H9 (cell line): ENCODE measurements at regions not wholly inside any gene's neighbourhood (a gene's known extent, or its start where the extent isn't known, plus 50 kb on each side); places are given as distances from the start of the nearest gene placed in this dataset.

Source experiments
- DNase-seq: peaks from one replicate; pipeline ENCODE4 v3.0.0-alpha.2; 2017
- H2AFZ ChIP-seq: one replicate; pipeline ENCODE4 v1.6.1; 2013; ENCODE audit warnings: mild to moderate bottlenecking, low read length, control low read depth, moderate library complexity
- H2AK5ac ChIP-seq: 2 replicates; pipeline ENCODE4 v1.6.1; 2013; ENCODE audit warnings: low read length, control low read depth, mixed read lengths; ENCODE audit not compliant: insufficient read length
- H2BK120ac ChIP-seq: one replicate; pipeline ENCODE4 v1.6.1; 2013; ENCODE audit warnings: low read depth, mild to moderate bottlenecking, low read length, control low read depth, inconsistent platforms; ENCODE audit not compliant: poor library complexity, severe bottlenecking
- H2BK12ac ChIP-seq: 2 replicates; pipeline ENCODE4 v1.6.1; 2013; ENCODE audit warnings: low read length, control low read depth, mixed read lengths, low read depth; ENCODE audit not compliant: insufficient read length
- H2BK15ac ChIP-seq: 2 replicates; pipeline ENCODE4 v1.6.1; 2013; ENCODE audit warnings: low read depth, low read length, control low read depth
- H2BK20ac ChIP-seq: one replicate; pipeline ENCODE4 v1.6.1; 2013; ENCODE audit warnings: low read depth, mild to moderate bottlenecking, low read length, control low read depth, inconsistent platforms; ENCODE audit not compliant: poor library complexity, severe bottlenecking
- H2BK5ac ChIP-seq: 2 replicates; pipeline ENCODE4 v1.6.1; 2013; ENCODE audit warnings: low read length, control low read depth, mixed read lengths; ENCODE audit not compliant: insufficient read length
- H3K14ac ChIP-seq: 2 replicates; pipeline ENCODE4 v1.6.1; 2013; ENCODE audit warnings: low read length, control low read depth; ENCODE audit not compliant: insufficient read depth
- H3K18ac ChIP-seq: 2 replicates; pipeline ENCODE4 v1.6.1; 2013; ENCODE audit warnings: low read depth, mild to moderate bottlenecking, mixed read lengths, low read length, control low read depth; ENCODE audit not compliant: insufficient read length
- H3K23ac ChIP-seq: 2 replicates; pipeline ENCODE4 v1.6.1; 2013; ENCODE audit warnings: low read length, control low read depth, mixed read lengths, low read depth; ENCODE audit not compliant: insufficient read length
- H3K23me2 ChIP-seq: 2 replicates; pipeline ENCODE4 v1.6.1; 2013; ENCODE audit warnings: low read depth, mild to moderate bottlenecking, mixed read lengths, low read length, control low read depth; ENCODE audit not compliant: insufficient read length, poor library complexity, severe bottlenecking
- H3K27ac ChIP-seq: 2 replicates; pipeline ENCODE4 v1.5.1; 2013; ENCODE audit warnings: low read length, control low read depth, mixed read lengths, low read depth; ENCODE audit not compliant: insufficient read length
- H3K27me3 ChIP-seq: 2 replicates; pipeline ENCODE4 v1.6.1; 2013; ENCODE audit warnings: low read length, control low read depth, inconsistent platforms; ENCODE audit not compliant: insufficient read depth
- H3K4ac ChIP-seq: 2 replicates; pipeline ENCODE4 v1.6.1; 2013; ENCODE audit warnings: low read depth, mild to moderate bottlenecking, control low read depth, inconsistent platforms, low read length, moderate library complexity
- H3K4me1 ChIP-seq: 2 replicates; pipeline ENCODE4 v1.6.1; 2013; ENCODE audit warnings: low read length, control low read depth, inconsistent platforms; ENCODE audit not compliant: insufficient read depth
- H3K4me2 ChIP-seq: 2 replicates; pipeline ENCODE4 v1.6.1; 2013; ENCODE audit warnings: low read length, control low read depth, mixed read lengths; ENCODE audit not compliant: insufficient read length, insufficient read depth
- H3K56ac ChIP-seq: 2 replicates; pipeline ENCODE4 v1.6.1; 2013; ENCODE audit warnings: low read depth, mild to moderate bottlenecking, mixed read lengths, low read length, control low read depth; ENCODE audit not compliant: insufficient read length
- H3K79me1 ChIP-seq: 2 replicates; pipeline ENCODE4 v1.6.1; 2013; ENCODE audit warnings: low read depth, mild to moderate bottlenecking, moderate library complexity, low read length, control low read depth, inconsistent platforms; ENCODE audit not compliant: insufficient read depth, poor library complexity, severe bottlenecking
- H3K79me2 ChIP-seq: 2 replicates; pipeline ENCODE4 v1.6.1; 2013; ENCODE audit warnings: low read length, control low read depth, inconsistent platforms; ENCODE audit not compliant: insufficient read depth
- H3K9ac ChIP-seq: 2 replicates; pipeline ENCODE4 v1.6.1; 2013; ENCODE audit warnings: low read length, control low read depth, mixed read lengths; ENCODE audit not compliant: insufficient read length; ENCODE audit errors: extremely low read depth
- H3K9me3 ChIP-seq: one replicate; pipeline ENCODE4 v1.6.1; 2013; ENCODE audit warnings: low read depth, low read length, inconsistent platforms; ENCODE audit not compliant: control insufficient read depth
- H3T11ph ChIP-seq: one replicate; pipeline ENCODE4 v1.6.1; 2013; ENCODE audit warnings: mild to moderate bottlenecking, low read length, control low read depth, inconsistent platforms
- H4K20me1 ChIP-seq: one replicate; pipeline ENCODE4 v1.6.1; 2013; ENCODE audit not compliant: control insufficient read depth, insufficient read length, insufficient read depth
- H4K5ac ChIP-seq: 2 replicates; pipeline ENCODE4 v1.6.1; 2013; ENCODE audit warnings: low read depth, mild to moderate bottlenecking, mixed read lengths, low read length, control low read depth; ENCODE audit not compliant: insufficient read length
- H4K8ac ChIP-seq: replicated peaks from 2 replicates; pipeline ENCODE4 v1.6.1; 2013; ENCODE audit warnings: low read length, control low read depth, mixed read lengths, low read depth; ENCODE audit not compliant: insufficient read length
- H4K91ac ChIP-seq: 2 replicates; pipeline ENCODE4 v1.6.1; 2013; ENCODE audit warnings: low read depth, mild to moderate bottlenecking, moderate library complexity, mixed read lengths, low read length, control low read depth; ENCODE audit not compliant: insufficient read length
- H3K27ac Mint-ChIP-seq, 3 experiments: 2 replicates in 2 of 3; 3 replicates in 1 of 3; pipeline ENCODE4 v1.8.0; 2020 to 2021; ENCODE audit warnings: mixed read lengths in 3 of 3, mild to moderate bottlenecking in 1 of 3, moderate library complexity in 1 of 3
- H3K27me3 Mint-ChIP-seq: 2 replicates; pipeline ENCODE4 v1.8.0; 2021; ENCODE audit warnings: low read depth, mild to moderate bottlenecking, moderate library complexity, mixed read lengths
- H3K36me3 Mint-ChIP-seq, 3 experiments: 2 replicates in 2 of 3; 3 replicates in 1 of 3; pipeline ENCODE4 v1.8.0; 2020 to 2021; ENCODE audit warnings: low read depth in 3 of 3, mixed read lengths in 3 of 3; ENCODE audit not compliant: insufficient read depth in 1 of 3
- H3K4me1 Mint-ChIP-seq, 2 experiments: 2 replicates each; pipeline ENCODE4 v1.8.0; 2020; ENCODE audit warnings: mixed read lengths in 2 of 2
- H3K4me3 Mint-ChIP-seq, 2 experiments: 2 replicates in 1 of 2; 3 replicates in 1 of 2; pipeline ENCODE4 v1.8.0; 2020 to 2021; ENCODE audit warnings: mild to moderate bottlenecking in 2 of 2, mixed read lengths in 2 of 2, moderate library complexity in 1 of 2
- H3K9me3 Mint-ChIP-seq, 2 experiments: 2 replicates in 1 of 2; 3 replicates in 1 of 2; pipeline ENCODE4 v1.8.0; 2020; ENCODE audit warnings: mild to moderate bottlenecking in 2 of 2, mixed read lengths in 2 of 2, moderate library complexity in 1 of 2
- TF ChIP-seq, protein P1 (sequence below): fragments of 200-600 bp; sonication (generic); conservative IDR thresholded peaks from 3 replicates; pipeline ENCODE4 v1.8.0; 2021; ENCODE audit warnings: antibody characterized with exemption, mild to moderate bottlenecking

DNA sequence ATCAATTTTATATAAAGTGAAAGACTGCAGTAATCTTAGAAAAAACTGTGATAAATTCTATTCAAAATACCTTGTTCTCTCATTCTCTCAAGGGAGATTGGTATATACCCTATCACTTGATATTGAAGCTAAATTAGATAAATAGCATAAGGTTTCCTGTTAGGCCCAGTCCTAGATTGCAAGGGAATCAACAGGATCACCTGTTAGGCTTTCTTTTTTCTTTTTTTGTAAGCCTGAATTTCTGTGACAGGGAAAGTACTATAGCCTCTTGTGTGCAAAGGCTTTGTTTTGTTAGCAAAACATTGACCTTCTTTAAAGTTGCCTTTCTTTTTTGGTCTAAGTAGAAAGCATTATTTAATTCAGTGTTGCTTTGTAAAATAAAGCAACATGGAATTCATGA is 100.0 kb downstream of the HAUS1 start:
- no peak overlapping the region for H2BK12ac ChIP-seq
- H3K79me2 ChIP-seq, result peaks cover 5% of the 10 kb centered on the region; the same call in 1 of the 2 replicates
- peaks cover 8 to 10% of the 10 kb centered on the region in 2 experiments for H3K4me1 Mint-ChIP-seq
- no peaks in the 10 kb centered on the region for H3K27me3 ChIP-seq
- H2BK120ac ChIP-seq, result no peak overlapping the region
- H3K9ac ChIP-seq, result no peak overlapping the region
- no peak overlapping the region for H4K91ac ChIP-seq
- H2AFZ ChIP-seq, result no peak overlapping the region
- no peak overlapping the region for H3K4me2 ChIP-seq
- no peak overlapping the region for H3K27ac ChIP-seq
- H4K5ac ChIP-seq, result no peak overlapping the region
- no peak overlapping the region for H2BK15ac ChIP-seq
- no peak overlapping the region for H3K4me3 Mint-ChIP-seq
- H3K27ac Mint-ChIP-seq, result no peak overlapping the region
- H2BK5ac ChIP-seq, result no peak overlapping the region
- H3K23ac ChIP-seq, result no peak overlapping the region
- no peak overlapping the region for H3K18ac ChIP-seq
- no peaks in the 10 kb centered on the region for H3K9me3 Mint-ChIP-seq
- no peaks in the 10 kb centered on the region for H3K4me1 ChIP-seq
- H3K9me3 ChIP-seq, result no peaks in the 10 kb centered on the region
- DNase-seq, result no peak
- H3K23me2 ChIP-seq, result no peaks in the 10 kb centered on the region
- H3K14ac ChIP-seq, result no peak overlapping the region
- no peak overlapping the region for H3K4ac ChIP-seq
- H4K8ac ChIP-seq, result no peak overlapping the region
- peaks cover 3% of the 10 kb centered on the region for H3K79me1 ChIP-seq
- no peaks in the 10 kb centered on the region for H4K20me1 ChIP-seq
- H3T11ph ChIP-seq, result no peak overlapping the region
- no peak overlapping the region for H3K56ac ChIP-seq
- H2BK20ac ChIP-seq, result no peak overlapping the region
- no peaks in the 10 kb centered on the region for H3K36me3 Mint-ChIP-seq
- H3K27me3 Mint-ChIP-seq, result no peaks in the 10 kb centered on the region
- no peak overlapping the region for H2AK5ac ChIP-seq
- TF ChIP-seq, protein P1, sequence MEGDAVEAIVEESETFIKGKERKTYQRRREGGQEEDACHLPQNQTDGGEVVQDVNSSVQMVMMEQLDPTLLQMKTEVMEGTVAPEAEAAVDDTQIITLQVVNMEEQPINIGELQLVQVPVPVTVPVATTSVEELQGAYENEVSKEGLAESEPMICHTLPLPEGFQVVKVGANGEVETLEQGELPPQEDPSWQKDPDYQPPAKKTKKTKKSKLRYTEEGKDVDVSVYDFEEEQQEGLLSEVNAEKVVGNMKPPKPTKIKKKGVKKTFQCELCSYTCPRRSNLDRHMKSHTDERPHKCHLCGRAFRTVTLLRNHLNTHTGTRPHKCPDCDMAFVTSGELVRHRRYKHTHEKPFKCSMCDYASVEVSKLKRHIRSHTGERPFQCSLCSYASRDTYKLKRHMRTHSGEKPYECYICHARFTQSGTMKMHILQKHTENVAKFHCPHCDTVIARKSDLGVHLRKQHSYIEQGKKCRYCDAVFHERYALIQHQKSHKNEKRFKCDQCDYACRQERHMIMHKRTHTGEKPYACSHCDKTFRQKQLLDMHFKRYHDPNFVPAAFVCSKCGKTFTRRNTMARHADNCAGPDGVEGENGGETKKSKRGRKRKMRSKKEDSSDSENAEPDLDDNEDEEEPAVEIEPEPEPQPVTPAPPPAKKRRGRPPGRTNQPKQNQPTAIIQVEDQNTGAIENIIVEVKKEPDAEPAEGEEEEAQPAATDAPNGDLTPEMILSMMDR, result no peak
